ENCODE measurements at regions not wholly inside any gene's neighbourhood (a gene's known extent, or its start where the extent isn't known, plus 50 kb on each side); places are given as distances from the start of the nearest gene placed in this dataset.

DNA sequence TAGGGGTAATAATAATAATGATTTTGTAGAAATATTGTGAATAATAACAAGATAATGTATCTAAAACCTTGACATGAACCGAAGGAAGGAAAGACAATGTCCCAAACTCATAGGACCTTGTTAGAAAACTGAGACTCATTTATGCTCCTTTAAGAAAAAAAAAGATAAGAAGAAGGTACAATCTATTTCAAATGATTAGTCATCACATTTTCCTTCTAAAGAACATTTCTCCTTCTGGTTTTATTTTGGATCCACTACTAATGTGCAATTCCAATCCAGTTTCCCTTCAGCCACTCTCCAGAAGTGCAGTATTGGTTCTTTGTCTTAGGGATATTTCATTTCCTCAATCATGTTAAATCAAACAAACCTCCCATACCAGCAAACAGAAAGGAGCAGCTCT lies 526.7 kb downstream of the FUT8 start:
- TF ChIP-seq CTCF (conservative IDR thresholded peaks at IDR 0.05; ENCODE audit: low read depth in 2 of 2) (no peak), EZH2phosphoT487 (IDR thresholded peaks at IDR 0.05; ENCODE audit: unreplicated experiment) (no peak), EZH2 (IDR thresholded peaks at IDR 0.05; ENCODE audit: low read depth, unreplicated experiment) (no peak), POLR2AphosphoS5 (IDR thresholded peaks at IDR 0.05; ENCODE audit: low read depth) (no peak), JUNB (IDR thresholded peaks at IDR 0.05; ENCODE audit: unreplicated experiment) (no peak), CREB1 (CRISPR knock-in tag; IDR thresholded peaks at IDR 0.05; ENCODE audit: low read depth) (no peak), ZNF331 (CRISPR knock-in tag; IDR thresholded peaks at IDR 0.05; ENCODE audit: low read depth) (no peak)
- TF ChIP-seq, protein P1, sequence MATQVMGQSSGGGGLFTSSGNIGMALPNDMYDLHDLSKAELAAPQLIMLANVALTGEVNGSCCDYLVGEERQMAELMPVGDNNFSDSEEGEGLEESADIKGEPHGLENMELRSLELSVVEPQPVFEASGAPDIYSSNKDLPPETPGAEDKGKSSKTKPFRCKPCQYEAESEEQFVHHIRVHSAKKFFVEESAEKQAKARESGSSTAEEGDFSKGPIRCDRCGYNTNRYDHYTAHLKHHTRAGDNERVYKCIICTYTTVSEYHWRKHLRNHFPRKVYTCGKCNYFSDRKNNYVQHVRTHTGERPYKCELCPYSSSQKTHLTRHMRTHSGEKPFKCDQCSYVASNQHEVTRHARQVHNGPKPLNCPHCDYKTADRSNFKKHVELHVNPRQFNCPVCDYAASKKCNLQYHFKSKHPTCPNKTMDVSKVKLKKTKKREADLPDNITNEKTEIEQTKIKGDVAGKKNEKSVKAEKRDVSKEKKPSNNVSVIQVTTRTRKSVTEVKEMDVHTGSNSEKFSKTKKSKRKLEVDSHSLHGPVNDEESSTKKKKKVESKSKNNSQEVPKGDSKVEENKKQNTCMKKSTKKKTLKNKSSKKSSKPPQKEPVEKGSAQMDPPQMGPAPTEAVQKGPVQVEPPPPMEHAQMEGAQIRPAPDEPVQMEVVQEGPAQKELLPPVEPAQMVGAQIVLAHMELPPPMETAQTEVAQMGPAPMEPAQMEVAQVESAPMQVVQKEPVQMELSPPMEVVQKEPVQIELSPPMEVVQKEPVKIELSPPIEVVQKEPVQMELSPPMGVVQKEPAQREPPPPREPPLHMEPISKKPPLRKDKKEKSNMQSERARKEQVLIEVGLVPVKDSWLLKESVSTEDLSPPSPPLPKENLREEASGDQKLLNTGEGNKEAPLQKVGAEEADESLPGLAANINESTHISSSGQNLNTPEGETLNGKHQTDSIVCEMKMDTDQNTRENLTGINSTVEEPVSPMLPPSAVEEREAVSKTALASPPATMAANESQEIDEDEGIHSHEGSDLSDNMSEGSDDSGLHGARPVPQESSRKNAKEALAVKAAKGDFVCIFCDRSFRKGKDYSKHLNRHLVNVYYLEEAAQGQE (IDR thresholded peaks at IDR 0.05; ENCODE audit: unreplicated experiment), result no peak
